GM19467 (cell line): ENCODE measurements at regions not wholly inside any gene's neighbourhood (a gene's known extent, or its start where the extent isn't known, plus 50 kb on each side); places are given as distances from the start of the nearest gene placed in this dataset.

Experiments used
- ATAC-seq: cut with Tn5 transposase; IDR thresholded peaks from one replicate; pipeline ENCODE4 v1.9.1; 2021; ENCODE audit warnings: mild to moderate bottlenecking, moderate library complexity; ENCODE audit not compliant: unreplicated experiment

DNA sequence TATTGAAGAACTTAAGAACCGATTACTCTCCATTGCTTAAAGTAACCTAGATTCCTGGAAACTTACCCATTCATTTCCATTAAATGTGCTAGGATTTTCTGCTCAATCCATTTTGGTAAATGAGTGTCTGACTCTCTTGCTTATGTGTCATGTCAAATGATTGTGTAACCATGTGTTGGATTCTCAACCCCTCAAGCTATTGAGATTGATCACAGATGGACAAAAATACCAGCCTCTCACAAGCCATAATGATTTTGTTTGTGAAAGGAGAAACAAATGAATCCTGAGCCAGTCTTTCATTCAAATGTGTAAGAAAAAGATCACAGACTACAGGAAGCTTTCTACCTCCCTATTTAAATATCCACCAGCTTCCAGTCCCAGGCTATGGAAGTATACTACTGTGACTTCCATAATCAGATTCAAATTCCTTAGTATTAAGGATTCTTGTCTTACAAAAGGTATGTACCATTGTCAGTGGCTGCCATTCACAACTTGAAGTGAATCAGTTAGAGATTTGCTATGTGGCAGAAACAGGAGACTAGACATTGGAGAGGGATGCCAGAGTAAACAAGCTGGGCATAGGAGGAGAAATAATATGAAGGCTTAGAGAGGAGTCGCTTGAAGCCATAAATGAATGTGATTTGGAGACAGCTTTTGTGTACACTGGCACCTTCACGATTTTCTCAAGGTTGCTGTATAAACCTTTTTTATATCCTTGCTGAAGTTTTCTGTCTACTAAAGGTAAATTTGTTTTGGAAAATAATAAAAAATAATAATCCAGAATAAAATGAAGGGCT is 498.5 kb upstream of the SETBP1 start:
- no peak for ATAC-seq

DNA sequence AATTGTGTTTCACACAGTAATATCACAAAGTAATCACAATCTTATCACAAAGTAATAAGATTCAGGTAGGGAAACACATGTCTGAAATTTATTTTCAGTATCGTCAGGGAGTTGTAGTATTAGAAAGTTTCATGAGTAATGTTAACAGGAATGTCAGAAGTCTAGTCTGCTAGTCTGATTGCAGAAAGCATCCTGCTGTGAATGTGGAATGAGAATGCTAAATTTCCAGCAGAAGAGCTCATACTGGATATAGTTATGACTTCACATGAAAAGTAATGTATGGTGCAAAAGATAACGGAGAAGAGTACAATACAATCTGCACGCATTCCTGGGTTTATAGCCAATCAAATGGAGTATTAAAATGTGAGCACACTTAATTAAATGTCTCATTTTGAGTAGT is 494.7 kb upstream of the SETBP1 start:
- no peak for ATAC-seq

DNA sequence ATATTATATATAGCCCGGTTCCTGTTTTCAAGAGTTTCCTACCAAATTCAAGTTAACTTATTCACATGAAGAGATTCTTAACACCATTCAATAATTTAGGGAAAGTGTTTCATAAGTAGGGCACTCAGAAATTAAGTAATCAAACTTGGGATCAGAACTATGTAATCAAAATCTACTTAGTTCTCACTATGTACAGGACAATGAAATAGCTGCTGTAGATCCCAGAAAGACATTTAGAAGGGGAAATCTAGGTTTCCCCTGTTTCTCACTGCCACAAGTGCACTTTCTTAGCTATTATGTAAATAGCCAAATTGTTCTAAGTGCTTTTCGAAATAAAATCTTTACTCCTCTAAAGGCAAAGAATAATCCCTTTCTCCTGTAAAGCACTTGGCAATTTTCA is 493.6 kb upstream of the SETBP1 start:
- ATAC-seq, result no peak

DNA sequence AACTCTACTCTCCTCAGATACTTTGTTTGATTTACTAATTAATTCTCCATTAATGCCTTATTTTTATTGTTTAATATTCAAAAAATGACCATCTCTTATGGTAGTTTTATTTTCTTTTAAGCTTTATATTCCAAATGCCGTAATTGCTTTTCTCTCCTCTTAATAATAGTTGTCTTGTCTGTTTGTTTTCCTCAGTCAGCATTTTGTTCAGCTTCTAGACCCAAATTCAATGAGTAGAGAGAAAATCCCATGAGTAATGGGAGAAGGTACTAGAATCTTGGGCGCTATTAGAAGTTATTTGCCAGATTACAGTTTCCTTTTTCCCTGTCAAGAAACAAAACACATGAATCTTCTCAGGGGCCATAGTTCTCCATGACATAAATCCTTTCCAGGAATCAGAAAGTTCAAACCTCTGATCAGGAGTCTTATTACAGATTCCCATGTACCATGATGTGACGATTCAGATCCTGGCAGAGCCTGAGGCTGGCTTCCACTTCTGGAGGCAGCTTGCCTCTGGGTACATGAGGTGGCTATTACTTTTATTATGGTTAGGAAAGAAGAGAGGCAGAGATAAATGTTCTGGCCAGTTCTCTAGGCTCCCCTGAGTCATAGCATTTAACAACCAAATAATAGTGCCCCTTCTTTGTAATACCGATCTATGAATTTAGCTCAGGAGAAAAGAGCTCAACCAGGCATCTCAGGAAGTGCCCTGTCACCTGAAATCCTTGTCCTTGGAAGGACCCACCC is 485.1 kb upstream of the SETBP1 start:
- no peak for ATAC-seq

DNA sequence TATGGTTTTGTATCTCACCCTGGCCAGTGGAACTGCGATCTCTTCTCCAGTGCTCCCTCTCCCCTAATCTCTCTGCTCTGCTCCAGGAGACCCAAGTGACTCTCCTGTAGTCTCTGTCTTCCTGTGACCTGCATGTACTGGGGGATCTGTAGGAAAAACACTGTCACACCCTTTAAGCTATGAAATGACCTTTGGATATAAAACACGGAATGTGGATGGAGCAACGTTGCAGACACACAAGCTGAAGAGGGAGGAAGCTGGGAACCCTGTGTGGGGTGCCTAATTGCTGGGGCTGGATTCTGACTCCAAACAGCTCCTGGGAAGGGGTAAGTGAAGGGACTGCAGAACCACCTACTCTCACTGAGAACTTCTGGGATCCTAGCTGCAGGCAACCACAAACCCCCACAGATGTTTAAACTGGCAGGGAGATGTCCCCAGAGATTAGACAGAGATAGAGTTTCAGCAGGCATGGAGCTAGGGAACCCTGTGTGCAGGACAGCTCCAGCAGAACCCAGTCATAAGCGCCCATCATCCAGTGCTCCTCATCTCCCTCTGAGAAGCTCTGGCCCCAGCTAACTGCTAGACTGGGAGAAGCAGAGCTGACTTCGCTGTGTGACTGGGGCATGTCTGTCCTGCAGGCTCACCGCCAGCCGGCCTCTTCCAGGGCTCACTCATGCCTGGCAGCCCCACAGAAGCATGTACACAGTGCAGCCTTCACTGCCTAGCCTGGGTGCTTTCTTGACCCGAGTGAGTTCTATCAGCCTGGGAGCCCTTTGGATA is 482.7 kb upstream of the SETBP1 start:
- no peak for ATAC-seq

DNA sequence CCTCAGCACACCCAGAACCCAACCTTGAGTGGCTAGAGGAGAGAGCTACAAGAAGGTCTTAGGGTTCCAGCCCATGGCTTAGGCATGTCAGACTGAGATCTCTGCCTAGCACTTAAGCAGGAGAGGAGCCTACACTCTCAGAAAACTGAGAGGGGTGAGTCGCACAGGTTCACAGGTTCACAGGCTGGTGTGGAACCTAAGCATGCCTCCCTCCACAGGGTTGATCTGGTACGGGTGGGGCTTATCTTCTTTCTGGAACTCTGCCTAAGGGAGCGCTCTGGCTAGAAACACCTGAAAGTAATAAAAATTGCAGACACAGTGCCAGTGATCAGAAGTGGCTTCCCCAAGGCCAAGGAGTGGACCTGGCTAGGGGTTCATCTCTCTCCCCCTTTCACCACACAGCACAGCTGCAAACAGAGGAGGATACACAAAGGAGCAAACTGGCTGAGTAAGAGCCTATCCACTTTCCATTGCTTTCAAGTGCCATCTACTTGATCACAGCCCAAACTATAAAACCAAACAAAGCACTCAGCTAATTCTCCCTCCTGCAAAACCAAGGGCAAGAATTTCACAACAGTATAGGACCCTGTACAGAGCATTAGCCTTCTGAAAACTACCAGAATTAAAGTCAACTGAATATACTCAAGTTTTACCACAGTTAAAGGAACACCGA is 481.9 kb upstream of the SETBP1 start:
- no peak for ATAC-seq

DNA sequence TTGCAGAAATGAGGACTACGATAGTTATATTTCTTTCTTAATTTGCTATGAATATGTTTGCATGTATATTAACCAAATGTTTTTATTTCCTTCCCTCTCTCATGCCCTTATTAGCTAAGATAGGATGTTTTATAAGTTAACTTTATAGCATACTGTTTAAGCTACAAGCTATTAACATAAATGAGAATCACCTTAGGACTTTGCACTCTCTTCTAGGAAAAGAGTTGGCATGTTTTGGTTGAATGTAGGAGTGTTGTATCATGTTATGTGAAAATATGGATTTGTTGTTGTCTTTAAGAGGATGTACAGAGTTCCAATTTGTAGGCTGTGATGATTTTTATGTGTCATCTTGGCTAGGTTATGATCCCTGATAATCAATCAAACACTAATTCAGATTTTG is 467.4 kb upstream of the SETBP1 start:
- no peak for ATAC-seq

DNA sequence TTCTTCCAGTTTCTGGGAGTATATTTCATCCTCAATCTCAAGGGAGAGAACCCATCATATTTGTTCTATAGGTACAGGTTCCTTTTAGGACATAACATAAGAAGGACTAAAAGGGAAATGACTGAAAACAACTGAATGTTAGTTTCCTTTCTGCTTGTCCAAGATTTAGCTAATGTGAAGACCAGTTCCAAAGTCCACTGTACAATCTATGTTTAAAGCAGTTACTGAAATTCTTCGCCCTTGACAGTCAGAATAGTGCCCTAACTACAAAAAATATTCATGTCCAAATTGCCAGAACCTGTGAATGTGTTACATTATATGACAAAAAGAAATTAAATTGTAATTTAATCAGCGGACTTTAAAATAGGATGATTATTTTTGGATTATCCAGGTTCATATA is 466.3 kb upstream of the SETBP1 start:
- no peak for ATAC-seq

DNA sequence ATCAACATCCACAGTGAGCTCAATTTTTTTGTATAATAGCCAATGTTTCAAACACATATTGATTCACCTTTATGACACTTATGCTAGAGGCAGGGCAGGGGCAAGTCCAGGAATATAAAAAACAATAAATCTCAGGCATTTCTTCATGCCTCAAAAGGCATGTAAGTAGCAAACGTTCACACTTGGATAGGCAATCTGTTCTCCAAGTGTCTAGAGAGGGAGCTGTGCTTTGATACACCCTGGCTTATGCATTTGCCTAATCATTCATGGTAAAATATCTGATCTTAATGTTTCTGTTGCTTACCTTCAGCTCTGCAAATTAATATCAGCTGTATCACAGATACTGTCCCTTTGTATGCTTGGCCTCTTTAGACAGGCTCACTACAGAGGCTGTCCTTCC is 464.5 kb upstream of the SETBP1 start:
- no peak for ATAC-seq

DNA sequence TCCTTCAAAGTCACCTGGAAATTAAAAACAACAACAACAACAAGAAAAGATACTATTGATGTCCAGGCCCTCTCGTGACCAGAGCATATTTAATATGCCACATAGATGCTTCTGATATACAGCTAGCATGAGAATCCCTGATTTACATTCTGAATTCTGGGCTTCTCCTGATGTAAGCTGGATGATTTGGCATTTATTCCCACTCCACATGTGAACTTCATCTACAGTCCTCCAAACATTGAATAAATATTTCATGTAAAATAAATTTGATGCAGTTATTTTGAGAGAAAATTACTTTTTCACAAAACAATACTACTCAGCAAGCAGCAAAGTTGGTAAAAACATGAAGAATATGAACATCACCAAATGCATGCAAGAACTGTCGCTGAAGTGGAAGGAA is 453.2 kb upstream of the SETBP1 start:
- no peak for ATAC-seq

DNA sequence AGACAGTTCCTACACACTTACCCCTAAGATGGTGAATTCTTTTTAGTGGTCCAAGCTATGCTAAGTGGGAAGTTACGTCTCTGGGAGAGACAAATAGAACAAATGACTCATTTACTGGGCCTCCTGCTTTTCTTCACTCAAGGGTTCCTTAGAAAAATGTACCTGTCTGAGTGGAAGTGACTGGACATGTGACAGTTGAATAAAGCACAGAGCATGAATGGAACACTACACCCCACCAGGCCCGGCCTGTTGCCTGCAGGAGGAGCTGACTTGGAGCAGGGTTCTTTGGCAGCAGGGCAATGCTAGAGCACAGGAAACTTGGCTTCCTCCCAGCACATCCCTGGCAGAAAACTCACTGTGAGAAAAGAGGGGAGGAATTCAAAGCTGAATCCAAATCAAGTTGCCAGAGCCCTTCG is 451.0 kb upstream of the SETBP1 start:
- ATAC-seq, result no peak

DNA sequence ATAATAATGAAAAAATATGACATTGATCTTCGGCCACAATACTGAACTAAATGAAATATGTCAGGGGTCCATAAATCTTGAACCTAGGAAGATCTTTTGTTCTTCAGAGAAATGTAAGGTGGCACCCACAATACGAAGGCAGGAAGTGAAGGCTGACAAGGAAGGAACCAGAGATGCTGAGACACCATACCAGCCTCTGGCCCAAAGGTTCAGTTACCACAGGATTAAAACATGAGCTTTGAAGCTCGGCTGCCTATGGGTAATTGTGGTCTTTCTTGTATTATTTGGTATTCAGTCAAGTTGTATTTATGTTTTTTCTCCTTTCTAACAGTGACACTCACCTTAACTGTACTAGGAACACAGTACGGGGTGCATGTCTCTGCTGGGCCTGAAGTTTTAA is 448.8 kb upstream of the SETBP1 start:
- no peak for ATAC-seq

DNA sequence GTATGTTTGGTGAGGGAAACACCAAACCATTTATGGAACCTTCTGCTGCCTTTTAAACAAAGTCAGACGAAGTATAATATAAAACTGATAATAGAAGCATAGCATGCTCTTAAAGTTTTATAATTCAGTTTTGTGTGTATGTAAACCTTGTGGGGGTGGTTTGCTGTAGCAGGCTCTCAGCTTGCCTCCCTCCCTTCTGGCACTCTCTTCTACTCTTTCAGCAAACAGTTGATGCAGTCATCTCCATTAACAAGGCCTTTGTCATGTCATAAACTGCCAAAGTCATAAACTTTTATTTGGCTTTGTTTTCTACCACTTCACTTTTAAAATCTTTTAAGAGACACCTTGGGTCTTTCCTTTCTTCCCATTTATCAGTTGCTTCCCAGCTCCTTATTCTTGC is 448.2 kb upstream of the SETBP1 start:
- ATAC-seq, result no peak

DNA sequence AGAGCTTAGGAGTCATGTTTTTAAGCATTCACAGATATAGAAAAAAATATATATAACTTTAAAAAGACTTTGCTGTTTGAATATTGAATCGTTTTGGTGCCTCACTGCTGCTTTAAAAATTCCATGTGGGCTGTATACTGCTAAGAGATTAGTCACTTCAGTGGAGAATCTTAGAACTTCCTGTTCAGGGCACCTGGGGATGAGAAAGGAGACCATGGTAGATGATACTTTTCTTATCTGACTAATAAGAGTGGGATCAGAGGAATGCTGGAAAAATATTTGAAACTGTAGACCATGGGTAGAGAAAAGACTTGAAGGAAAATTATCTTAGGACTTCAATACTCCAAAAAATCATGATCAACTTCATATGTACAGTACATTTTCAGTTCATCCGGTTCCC is 442.2 kb upstream of the SETBP1 start:
- ATAC-seq, result no peak

DNA sequence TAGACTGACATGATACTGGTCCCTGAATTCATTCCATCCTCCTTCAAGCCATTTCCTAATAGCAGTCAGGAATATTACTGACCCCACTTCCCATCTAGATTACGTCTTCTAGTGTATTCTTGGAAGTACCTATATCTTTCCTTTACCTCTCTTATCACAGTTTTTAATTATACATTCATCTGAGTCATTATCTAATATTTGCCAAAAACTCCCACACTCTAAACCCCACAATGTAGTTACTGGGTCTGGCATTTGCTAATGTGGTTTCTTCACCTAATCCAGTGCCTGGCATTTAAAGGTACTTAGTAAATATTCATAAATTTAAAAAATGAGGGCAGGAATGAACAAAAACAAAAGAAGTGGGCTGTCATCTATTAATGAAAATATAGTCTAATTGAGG is 441.8 kb upstream of the SETBP1 start:
- no peak for ATAC-seq

DNA sequence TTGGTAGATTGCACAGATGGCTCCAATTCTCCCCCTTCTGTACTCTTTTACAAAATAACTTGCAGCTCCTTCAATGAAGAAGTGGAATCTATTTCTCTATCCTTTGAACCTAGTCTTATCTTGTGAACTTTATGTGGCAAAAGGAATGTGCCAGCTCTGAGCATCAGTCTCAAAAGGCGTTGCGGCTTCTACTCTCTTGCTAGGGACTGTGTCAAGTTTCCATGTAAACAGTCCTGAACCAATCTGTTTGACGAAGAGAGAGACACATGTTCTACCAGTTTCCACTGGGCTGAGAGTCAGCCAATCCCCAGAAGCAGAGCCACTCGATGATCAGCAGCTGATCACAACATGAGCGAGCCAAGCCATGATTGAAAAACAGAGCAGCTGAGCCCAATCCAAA is 439.7 kb upstream of the SETBP1 start:
- no peak for ATAC-seq

DNA sequence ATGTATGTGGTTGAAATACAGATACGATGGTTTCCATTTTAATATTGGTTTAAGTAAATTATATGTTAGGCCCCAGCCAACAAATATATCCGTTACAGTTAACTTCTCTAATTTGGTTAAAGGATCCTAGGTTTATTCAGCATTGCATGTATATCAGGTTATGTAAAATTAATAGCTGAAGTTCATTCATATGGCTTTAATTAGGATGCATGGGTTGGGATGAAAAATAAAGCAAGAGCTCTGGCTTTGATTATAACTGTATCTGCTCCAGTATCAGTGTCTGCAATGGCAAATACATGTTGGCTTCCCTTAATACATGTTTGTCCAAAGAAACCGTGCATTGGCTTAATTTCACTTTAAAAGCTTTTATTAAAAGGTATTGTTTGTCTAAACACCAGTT is 435.7 kb upstream of the SETBP1 start:
- no peak for ATAC-seq

DNA sequence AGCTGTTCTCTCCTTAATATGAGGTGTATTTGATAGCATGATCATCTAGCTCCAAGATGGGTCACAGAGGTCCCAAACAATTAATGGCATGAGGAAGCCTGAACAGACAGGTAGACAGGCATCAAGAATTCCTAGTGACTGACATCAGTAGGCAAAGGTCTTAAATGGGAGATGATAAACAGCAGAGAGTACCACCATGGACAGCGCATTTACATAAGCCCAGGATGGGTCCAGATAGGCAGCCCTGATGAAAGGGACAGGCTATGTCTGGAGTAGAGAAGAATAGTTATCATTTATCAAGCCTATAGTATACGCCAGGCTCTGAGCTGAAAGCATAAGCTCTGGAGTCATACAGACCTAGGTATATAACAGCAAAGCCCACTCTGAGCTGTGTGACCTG is 434.7 kb upstream of the SETBP1 start:
- ATAC-seq, result no peak

DNA sequence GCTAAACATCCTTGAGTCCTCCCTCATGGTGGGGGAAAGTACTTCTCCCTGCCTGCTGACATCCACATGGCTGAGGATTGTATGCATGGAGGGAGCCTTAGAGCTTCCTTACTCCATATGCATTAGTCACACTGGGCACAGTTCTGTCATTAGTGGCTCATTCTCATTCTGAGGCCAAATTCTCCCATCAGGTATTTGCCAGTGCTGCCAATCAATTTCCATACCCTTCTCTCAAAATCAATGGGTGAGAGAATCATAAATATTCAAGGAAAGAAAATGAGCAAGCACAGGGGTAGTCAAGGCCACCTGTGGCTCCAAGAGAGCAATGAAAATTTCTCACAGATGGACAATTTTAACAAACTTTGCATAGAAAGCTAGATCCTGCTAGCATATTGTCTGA is 422.6 kb upstream of the SETBP1 start:
- ATAC-seq, result no peak

DNA sequence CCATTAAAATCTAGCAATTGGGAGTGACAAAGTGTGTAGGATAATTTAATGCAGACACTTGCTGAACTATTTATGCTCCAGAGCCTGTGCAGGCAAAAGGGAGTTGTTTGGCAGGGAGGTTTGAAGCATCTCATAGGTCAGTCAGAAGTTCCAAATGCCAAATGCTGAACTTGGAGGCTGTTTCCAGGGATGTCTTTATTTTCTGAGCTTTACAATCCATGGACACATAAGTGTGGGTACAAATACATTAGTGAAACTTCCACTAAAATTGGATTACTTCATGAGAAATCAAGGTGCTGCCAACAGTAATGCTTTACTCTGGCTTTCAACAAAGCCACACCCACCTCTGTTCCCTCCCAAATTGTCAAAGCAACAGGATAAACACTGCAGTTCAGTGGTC is 422.1 kb upstream of the SETBP1 start:
- no peak for ATAC-seq

DNA sequence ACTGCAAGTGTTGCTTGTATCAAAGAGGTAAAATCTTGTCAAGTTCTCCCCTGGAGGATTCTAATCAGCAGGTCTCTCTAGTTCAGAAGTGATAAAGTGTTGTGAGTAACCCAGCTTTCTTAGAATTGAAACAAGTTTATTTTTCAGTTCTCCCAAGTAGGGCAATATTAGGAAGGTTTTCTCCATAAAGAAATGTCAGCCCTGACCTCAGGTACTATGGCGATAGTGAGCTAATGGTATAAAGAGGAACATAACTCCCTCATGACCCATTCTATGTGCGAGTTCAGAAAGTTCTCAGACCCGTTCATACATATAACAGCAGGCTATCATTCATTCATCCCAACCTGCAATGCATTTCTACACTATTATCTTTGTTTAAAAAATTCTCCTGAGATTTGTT is 421.1 kb upstream of the SETBP1 start:
- no peak for ATAC-seq
